GM12878 (cell line): ENCODE measurements at regions not wholly inside any gene's neighbourhood (a gene's known extent, or its start where the extent isn't known, plus 50 kb on each side); places are given as distances from the start of the nearest gene placed in this dataset.

ENCODE experiments used
- ATAC-seq: fragments of 200-7000 bp; cut with Tn5 transposase; 3 replicates; pipeline ENCODE4 v1.9.1; 2020; ENCODE audit warnings: mild to moderate bottlenecking, moderate library complexity
- BruUV-seq: library from RNA; stranded (reverse); fragments of 400-500 nt; replicated peaks from 2 replicates; lab custom pipeline; 2021; lab: Mats Ljungman, UMichigan
- CTCF ChIA-PET: fragments of 300-600 bp; sonication (Branson Sonifier 250); formaldehyde crosslinking; extraction: SDS; loops from one replicate; lab custom pipeline; 2021; ENCODE audit warnings: inconsistent platforms; lab: Yijun Ruan, JAX
- POLR2A ChIA-PET: fragments of 350-600 bp; formaldehyde crosslinking; extraction: SDS; loops from one replicate; lab custom pipeline; 2021; ENCODE audit warnings: inconsistent platforms; lab: Charles Lee
- RAD21 ChIA-PET: fragments of 300-600 bp; sonication (Branson Sonifier 250); formaldehyde crosslinking; loops from one replicate; lab custom pipeline; 2023; ENCODE audit warnings: antibody characterized with exemption; ENCODE audit not compliant: unreplicated experiment; lab: Charles Lee
- SMC1A ChIA-PET: fragments of 300-600 bp; sonication (Branson Sonifier 250); formaldehyde crosslinking; loops from one replicate; lab custom pipeline; 2023; ENCODE audit not compliant: unreplicated experiment, uncharacterized antibody; lab: Charles Lee
- DNase-seq: peaks from one replicate; pipeline ENCODE4 v3.0.0-alpha.2; 2011; ENCODE audit warnings: low read depth, low spot score
- FAIRE-seq: peaks from 3 replicates; lab custom pipeline; 2011; peaks lifted over from hg19 to GRCh38; lab: Jason Lieb, UNC
- H2AFZ ChIP-seq: 2 replicates; pipeline ENCODE4 v1.6.0; 2011; ENCODE audit warnings: low read depth, low read length, control low read depth; ENCODE audit not compliant: control insufficient read depth
- H3K27ac ChIP-seq: 2 replicates; pipeline ENCODE4 v1.5.1; 2011; ENCODE audit warnings: control low read depth; ENCODE audit not compliant: control insufficient read depth, insufficient read depth
- H3K27me3 ChIP-seq, 2 experiments: replicated peaks in 1 of 2; 2 replicates each; pipeline versions ENCODE4 v1.6.0 to v1.6.1; 2011; ENCODE audit warnings: low read length in 1 of 2; ENCODE audit not compliant: control insufficient read depth in 2 of 2, insufficient read depth in 2 of 2
- H3K36me3 ChIP-seq, 2 experiments: 2 replicates each; pipeline ENCODE4 v1.5.1; 2011; ENCODE audit warnings: low read length in 1 of 2; ENCODE audit not compliant: control insufficient read depth in 2 of 2, insufficient read depth in 2 of 2
- H3K4me1 ChIP-seq: 2 replicates; pipeline ENCODE4 v1.6.1; 2011; ENCODE audit warnings: mild to moderate bottlenecking, low read length, moderate library complexity, mixed read lengths; ENCODE audit not compliant: control insufficient read depth, insufficient read depth
- H3K4me2 ChIP-seq: 2 replicates; pipeline ENCODE4 v1.6.0; 2011; ENCODE audit warnings: control low read depth; ENCODE audit not compliant: control insufficient read depth, insufficient read depth
- H3K4me3 ChIP-seq: fragments of 200-600 bp; sonication (generic); 2 replicates; pipeline ENCODE4 v1.5.1; 2016
- H3K79me2 ChIP-seq: 2 replicates; pipeline ENCODE4 v1.6.0; 2011; ENCODE audit warnings: low read length; ENCODE audit not compliant: control insufficient read depth, insufficient read depth
- H3K9ac ChIP-seq: 2 replicates; pipeline ENCODE4 v1.8.0; 2011; ENCODE audit warnings: low read length, control low read depth, mixed read lengths; ENCODE audit not compliant: control insufficient read depth, insufficient read depth
- H3K9me3 ChIP-seq: replicated peaks from 3 replicates; pipeline ENCODE4 v1.5.1; 2011; ENCODE audit warnings: mild to moderate bottlenecking, low read length; ENCODE audit not compliant: control insufficient read depth, insufficient read depth
- H4K20me1 ChIP-seq: 2 replicates; pipeline ENCODE4 v1.6.0; 2011; ENCODE audit not compliant: control insufficient read depth, insufficient read depth
- ASH2L ChIP-seq: fragments of 300-600, 200-600 bp; sonication (generic); IDR thresholded peaks from 2 replicates; pipeline ENCODE4 v1.6.1; 2017; ENCODE audit warnings: low read depth, mild to moderate bottlenecking, borderline replicate concordance
- CHD2 ChIP-seq: IDR thresholded peaks from 2 replicates; pipeline ENCODE4 v1.6.1; 2011; ENCODE audit warnings: low read depth, low read length, improper control_type of control experiment, borderline replicate concordance
- IRF4 ChIP-seq: IDR thresholded peaks from 2 replicates; pipeline ENCODE4 v1.6.1; 2011; ENCODE audit warnings: low read depth, low read length
- PAX8 ChIP-seq: fragments of 450-650 bp; IDR thresholded peaks from 2 replicates; pipeline ENCODE4 v1.6.1; 2017; ENCODE audit warnings: mild to moderate bottlenecking, moderate library complexity
- RUNX3 ChIP-seq: IDR thresholded peaks from 2 replicates; pipeline ENCODE4 v1.6.1; 2012; ENCODE audit warnings: low read length, inconsistent platforms
- SIN3A ChIP-seq: IDR thresholded peaks from 2 replicates; pipeline ENCODE4 v1.6.1; 2012; ENCODE audit warnings: low read depth, low read length, improper control_type of control experiment
- SMAD5 ChIP-seq: IDR thresholded peaks from 2 replicates; pipeline ENCODE4 v1.6.1; 2016; ENCODE audit warnings: antibody characterized with exemption, low read depth
- SPI1 ChIP-seq: IDR thresholded peaks from 2 replicates; pipeline ENCODE4 v1.6.1; 2011; ENCODE audit warnings: low read depth, mild to moderate bottlenecking, low read length, moderate library complexity, borderline replicate concordance; ENCODE audit not compliant: insufficient read depth
- YY1 ChIP-seq: IDR thresholded peaks from 2 replicates; pipeline ENCODE4 v1.6.1; 2011; ENCODE audit warnings: low read depth, mild to moderate bottlenecking, low read length
- ZNF207 ChIP-seq: fragments of 450-650 bp; IDR thresholded peaks from 2 replicates; pipeline ENCODE4 v1.6.1; 2014; ENCODE audit warnings: antibody characterized with exemption, mild to moderate bottlenecking, borderline replicate concordance
- WGBS: methylation state at CpG from one replicate; pipeline ENCODE4 v1.1.6; 2016; ENCODE audit warnings: low lambda C conversion rate; ENCODE audit not compliant: insufficient replicate concordance, insufficient coverage; ENCODE audit errors: missing lambda C conversion rate; 5-methylcytosine and 5-hydroxymethylcytosine counted together
- in situ Hi-C: fragments of 300-500 bp; cut with MboI; formaldehyde crosslinking; loops from 9 replicates; pipeline ENCODE4 v1.14.3; 2018; ENCODE audit warnings: mixed read lengths
- intact Hi-C: fragments of 100-400 bp; cut with micrococcal nuclease; formaldehyde crosslinking; loops from one replicate; pipeline ENCODE4 v1.14.2; 2022; ENCODE audit not compliant: unreplicated experiment
- TF ChIP-seq, protein P1 (sequence below): fragments of 450-650 bp; IDR thresholded peaks from 2 replicates; pipeline ENCODE4 v1.6.1; 2018; ENCODE audit warnings: borderline replicate concordance, mild to moderate bottlenecking; ENCODE audit not compliant: partially characterized antibody
- TF ChIP-seq, protein P2 (sequence below): fragments of 150-350 bp; IDR thresholded peaks from 2 replicates; pipeline ENCODE4 v1.6.1; 2014; ENCODE audit warnings: mild to moderate bottlenecking, low read depth, low read length

DNA sequence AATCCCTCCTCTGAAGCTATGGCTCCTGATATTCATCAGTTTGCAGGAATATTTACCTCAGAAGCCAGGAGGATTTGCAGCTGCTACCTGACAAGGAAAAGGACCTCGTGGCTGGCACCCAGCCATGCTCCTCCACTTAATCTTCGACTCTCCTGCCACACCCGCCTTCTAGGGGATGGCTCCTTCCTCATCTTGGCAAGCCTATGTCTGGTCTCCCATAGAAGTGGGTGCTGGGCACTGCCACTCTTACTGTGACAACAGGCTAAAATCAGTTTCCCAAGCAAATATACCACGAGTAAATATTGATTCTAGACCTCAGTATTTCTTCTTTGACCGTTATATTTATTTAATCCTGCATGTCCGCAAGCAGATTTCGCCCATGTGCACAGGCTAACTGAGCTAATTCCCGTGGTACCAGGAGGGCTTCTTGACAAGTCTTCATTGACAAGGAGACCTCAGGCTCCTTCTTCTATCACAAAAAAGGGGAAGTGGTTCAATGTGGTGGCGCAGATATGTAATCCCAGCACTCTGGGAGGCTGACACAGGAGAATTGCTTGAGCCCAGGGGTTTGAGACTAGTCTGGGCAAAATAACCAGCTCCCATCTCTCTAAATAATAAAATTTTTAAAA, 52.6 kb upstream of the DCTD start:
- ChIA-PET POLR2A (no interaction called here), SMC1A (interaction anchor here (3.0 kb wide), 1 partner anchor 9 kb away, joined by 9 read pairs; no protein-coding TSS in a partner anchor), RAD21 (interaction anchor here (0.5 kb wide), 1 partner anchor 45 kb away, joined by 3 read pairs; no protein-coding TSS in a partner anchor), CTCF (interaction anchor here (1.1 to 1.3 kb wide), 2 partner anchors 31 to 44 kb away, joined by 3 read pairs; no protein-coding TSS in a partner anchor)
- BruUV-seq = no TSS peak
- Histone ChIP-seq H3K4me1 (no peaks in the 10 kb centered on the region), H3K79me2 (no peaks in the 10 kb centered on the region), H3K4me2 (no peak overlapping the region; the same call in 1 of the 2 replicates), H4K20me1 (no peaks in the 10 kb centered on the region), H3K9me3 (no peaks in the 10 kb centered on the region; the same call in 2 of the 3 replicates), H2AFZ (peak overlapping the region; percentile 33), H3K27me3 (no peaks in the 10 kb centered on the region), H3K9ac (no peak overlapping the region), H3K36me3 (no peaks in the 10 kb centered on the region; a peak in 1 of 4 replicates), H3K4me3 (no peak overlapping the region), H3K27ac (no peak overlapping the region)
- DNase-seq (no peak), FAIRE-seq (no peak), ATAC-seq (peak; percentile 73)
- TF ChIP-seq RUNX3 (peak; percentile 33), SPI1 (peak; percentile 95), SIN3A (no peak)
- intact Hi-C loops = no loop called here
- in situ Hi-C loops = no loop called here
- 23% methylated on average over 9 of the region's 9 CpGs for WGBS

DNA sequence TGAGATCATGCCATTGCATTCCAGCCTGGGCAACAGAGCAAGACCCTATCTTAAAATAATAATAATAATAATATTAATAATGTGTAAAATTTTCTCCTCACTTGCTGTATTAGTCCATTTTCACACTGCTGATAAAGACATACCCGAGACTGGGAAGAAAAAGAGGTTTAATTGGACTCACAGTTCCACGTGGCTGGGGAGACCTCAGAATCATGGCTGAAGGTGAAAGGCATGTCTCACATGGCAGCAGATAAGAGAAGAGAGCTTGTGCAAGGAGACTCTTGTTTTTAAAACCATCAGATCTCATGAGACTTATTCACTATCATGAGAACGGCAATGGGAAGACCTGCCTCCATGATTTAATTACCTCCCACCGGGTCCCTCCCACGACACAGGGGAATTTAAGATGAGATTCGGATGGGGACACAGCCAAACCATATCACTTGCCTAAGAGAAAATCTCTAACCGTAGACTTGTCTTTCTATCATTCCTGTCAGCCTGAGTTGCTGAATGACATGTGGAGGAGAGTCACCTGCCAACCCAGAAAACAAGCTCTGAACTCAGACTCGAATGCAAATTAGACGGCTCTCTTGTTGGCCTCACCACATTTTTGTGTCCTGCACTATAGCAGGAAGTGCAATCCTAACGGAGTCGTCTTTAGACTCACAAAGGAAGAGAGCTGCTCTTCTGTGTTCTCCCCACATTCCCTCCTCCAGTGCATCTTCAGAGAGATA, 51.9 kb upstream of the DCTD start:
- FAIRE-seq = no peak
- H3K9ac ChIP-seq = no peak overlapping the region
- no peak overlapping the region for H3K4me3 ChIP-seq
- no peak; the same call in 2 of the 3 replicates for ATAC-seq
- peak overlapping the region; percentile 33 for H2AFZ ChIP-seq
- 41% methylated on average over 11 of the region's 11 CpGs for WGBS
- no peaks in the 10 kb centered on the region for H4K20me1 ChIP-seq
- no peaks in the 10 kb centered on the region; a peak in 1 of 4 replicates for H3K36me3 ChIP-seq
- intact Hi-C loops (no loop called here), in situ Hi-C loops (no loop called here)
- no peaks in the 10 kb centered on the region; the same call in 2 of the 3 replicates for H3K9me3 ChIP-seq
- DNase-seq = no peak
- CTCF ChIA-PET = interaction anchor here (1.1 to 1.3 kb wide), 2 partner anchors 31 to 43 kb away, joined by 3 read pairs; no protein-coding TSS in a partner anchor
- BruUV-seq = no TSS peak
- H3K27me3 ChIP-seq = no peaks in the 10 kb centered on the region
- H3K79me2 ChIP-seq = no peaks in the 10 kb centered on the region
- H3K4me2 ChIP-seq = no peak overlapping the region; the same call in 1 of the 2 replicates
- H3K4me1 ChIP-seq = no peaks in the 10 kb centered on the region
- H3K27ac ChIP-seq = no peak overlapping the region
- SMC1A ChIA-PET = interaction anchor here (3.0 kb wide), 1 partner anchor 10 kb away, joined by 9 read pairs; no protein-coding TSS in a partner anchor
- POLR2A ChIA-PET = no interaction called here
- RAD21 ChIA-PET = interaction anchor here (0.5 kb wide), 1 partner anchor 44 kb away, joined by 3 read pairs; no protein-coding TSS in a partner anchor
- TF ChIP-seq, protein P1, sequence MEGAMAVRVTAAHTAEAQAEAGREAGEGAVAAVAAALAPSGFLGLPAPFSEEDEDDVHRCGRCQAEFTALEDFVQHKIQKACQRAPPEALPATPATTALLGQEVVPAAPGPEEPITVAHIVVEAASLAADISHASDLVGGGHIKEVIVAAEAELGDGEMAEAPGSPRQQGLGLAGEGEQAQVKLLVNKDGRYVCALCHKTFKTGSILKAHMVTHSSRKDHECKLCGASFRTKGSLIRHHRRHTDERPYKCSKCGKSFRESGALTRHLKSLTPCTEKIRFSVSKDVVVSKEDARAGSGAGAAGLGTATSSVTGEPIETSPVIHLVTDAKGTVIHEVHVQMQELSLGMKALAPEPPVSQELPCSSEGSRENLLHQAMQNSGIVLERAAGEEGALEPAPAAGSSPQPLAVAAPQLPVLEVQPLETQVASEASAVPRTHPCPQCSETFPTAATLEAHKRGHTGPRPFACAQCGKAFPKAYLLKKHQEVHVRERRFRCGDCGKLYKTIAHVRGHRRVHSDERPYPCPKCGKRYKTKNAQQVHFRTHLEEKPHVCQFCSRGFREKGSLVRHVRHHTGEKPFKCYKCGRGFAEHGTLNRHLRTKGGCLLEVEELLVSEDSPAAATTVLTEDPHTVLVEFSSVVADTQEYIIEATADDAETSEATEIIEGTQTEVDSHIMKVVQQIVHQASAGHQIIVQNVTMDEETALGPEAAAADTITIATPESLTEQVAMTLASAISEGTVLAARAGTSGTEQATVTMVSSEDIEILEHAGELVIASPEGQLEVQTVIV = no peak
- no peak for TF ChIP-seq IRF4
- no peak for TF ChIP-seq SMAD5
- TF ChIP-seq ZNF207 = no peak
- no peak for TF ChIP-seq YY1
- TF ChIP-seq, protein P2, sequence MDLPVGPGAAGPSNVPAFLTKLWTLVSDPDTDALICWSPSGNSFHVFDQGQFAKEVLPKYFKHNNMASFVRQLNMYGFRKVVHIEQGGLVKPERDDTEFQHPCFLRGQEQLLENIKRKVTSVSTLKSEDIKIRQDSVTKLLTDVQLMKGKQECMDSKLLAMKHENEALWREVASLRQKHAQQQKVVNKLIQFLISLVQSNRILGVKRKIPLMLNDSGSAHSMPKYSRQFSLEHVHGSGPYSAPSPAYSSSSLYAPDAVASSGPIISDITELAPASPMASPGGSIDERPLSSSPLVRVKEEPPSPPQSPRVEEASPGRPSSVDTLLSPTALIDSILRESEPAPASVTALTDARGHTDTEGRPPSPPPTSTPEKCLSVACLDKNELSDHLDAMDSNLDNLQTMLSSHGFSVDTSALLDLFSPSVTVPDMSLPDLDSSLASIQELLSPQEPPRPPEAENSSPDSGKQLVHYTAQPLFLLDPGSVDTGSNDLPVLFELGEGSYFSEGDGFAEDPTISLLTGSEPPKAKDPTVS = no peak
- TF ChIP-seq CHD2 = no peak
- no peak for TF ChIP-seq PAX8
- TF ChIP-seq ASH2L = no peak
